HFFc6 (cell line): ENCODE measurements at regions not wholly inside any gene's neighbourhood (a gene's known extent, or its start where the extent isn't known, plus 50 kb on each side); places are given as distances from the start of the nearest gene placed in this dataset.

Experiments used
- DNase-seq: peaks from one replicate; pipeline ENCODE4 v3.0.0-alpha.2; 2018
- H3K27ac Mint-ChIP-seq: 2 replicates; pipeline ENCODE4 v1.8.0; 2020; ENCODE audit warnings: mild to moderate bottlenecking, mixed read lengths
- H3K27me3 Mint-ChIP-seq: 2 replicates; pipeline ENCODE4 v1.8.0; 2021; ENCODE audit warnings: mild to moderate bottlenecking, moderate library complexity, mixed read lengths; ENCODE audit not compliant: insufficient read depth
- H3K36me3 Mint-ChIP-seq: 2 replicates; pipeline ENCODE4 v1.8.0; 2021; ENCODE audit warnings: low read depth, mixed read lengths
- H3K4me1 Mint-ChIP-seq: 2 replicates; pipeline ENCODE4 v1.8.0; 2020; ENCODE audit warnings: low read depth, mixed read lengths
- H3K4me3 Mint-ChIP-seq: 2 replicates; pipeline ENCODE4 v1.8.0; 2020; ENCODE audit warnings: mild to moderate bottlenecking, moderate library complexity, mixed read lengths
- H3K9me3 Mint-ChIP-seq: 2 replicates; pipeline ENCODE4 v1.8.0; 2020; ENCODE audit warnings: mild to moderate bottlenecking, mixed read lengths
- CTCF ChIP-seq: fragments of 200-600 bp; sonication (generic); IDR thresholded peaks from 2 replicates; pipeline ENCODE4 v1.5.0; 2021; ENCODE audit warnings: antibody characterized with exemption, mild to moderate bottlenecking

- H3K36me3 Mint-ChIP-seq: peaks cover 11% of the 10 kb centered on the region; the same call in 1 of the 2 replicates
- H3K27ac Mint-ChIP-seq: no peak overlapping the region
Observed at GRCh38 chr12:24173067-24173466, 223.6 kb upstream of the SOX5 start.

GRCh38 chr12:24172773-24173066 lies 223.2 kb upstream of the SOX5 start:
- Mint-ChIP-seq H3K36me3 (peaks cover 11% of the 10 kb centered on the region; the same call in 1 of the 2 replicates), H3K27me3 (peaks cover 4% of the 10 kb centered on the region), H3K27ac (no peak overlapping the region), H3K4me3 (no peak overlapping the region), H3K4me1 (no peaks in the 10 kb centered on the region), H3K9me3 (peaks cover 49% of the 10 kb centered on the region)
- TF ChIP-seq CTCF: no peak
- DNase-seq: no peak

More at GRCh38 chr12:24173067-24173466, 223.6 kb upstream of the SOX5 start:
- H3K4me1 Mint-ChIP-seq: no peaks in the 10 kb centered on the region
- H3K4me3 Mint-ChIP-seq: no peak overlapping the region
- no peak for DNase-seq
- TF ChIP-seq CTCF: no peak
- peaks cover 52% of the 10 kb centered on the region for H3K9me3 Mint-ChIP-seq
- peaks cover 4% of the 10 kb centered on the region for H3K27me3 Mint-ChIP-seq

- no peak overlapping the region for H3K4me3 Mint-ChIP-seq
- H3K27ac Mint-ChIP-seq: no peak overlapping the region
- peaks cover 47% of the 10 kb centered on the region for H3K9me3 Mint-ChIP-seq
- TF ChIP-seq CTCF: no peak
- H3K36me3 Mint-ChIP-seq: peaks cover 11% of the 10 kb centered on the region; the same call in 1 of the 2 replicates
- no peaks in the 10 kb centered on the region for H3K4me1 Mint-ChIP-seq
- DNase-seq: no peak
- peaks cover 4% of the 10 kb centered on the region for H3K27me3 Mint-ChIP-seq
Observed at GRCh38 chr12:24172031-24172772, 222.7 kb upstream of the SOX5 start.

GRCh38 chr12:24155042-24155441 lies 205.6 kb upstream of the SOX5 start:
- Mint-ChIP-seq H3K36me3 (no peaks in the 10 kb centered on the region), H3K4me3 (no peak overlapping the region), H3K27me3 (no peaks in the 10 kb centered on the region), H3K27ac (no peak overlapping the region), H3K4me1 (no peaks in the 10 kb centered on the region), H3K9me3 (peaks cover 46% of the 10 kb centered on the region)
- no peak for TF ChIP-seq CTCF
- DNase-seq: no peak

GRCh38 chr12:24153079-24153478 lies 203.6 kb upstream of the SOX5 start:
- Mint-ChIP-seq H3K36me3 (no peaks in the 10 kb centered on the region), H3K4me3 (no peak overlapping the region), H3K9me3 (peaks cover 41% of the 10 kb centered on the region), H3K27ac (no peak overlapping the region), H3K27me3 (no peaks in the 10 kb centered on the region), H3K4me1 (no peaks in the 10 kb centered on the region)
- TF ChIP-seq CTCF: no peak
- no peak for DNase-seq
